K562 (cell line): ENCODE measurements at regions not wholly inside any gene's neighbourhood (a gene's known extent, or its start where the extent isn't known, plus 50 kb on each side); places are given as distances from the start of the nearest gene placed in this dataset.

Experiments
- ATAC-seq: fragments of 200-7000 bp; cut with Tn5 transposase; 3 replicates; pipeline ENCODE4 v1.9.1; 2020; ENCODE audit warnings: moderate library complexity
- BruUV-seq: library from RNA; stranded (reverse); fragments of 400-500 nt; replicated peaks from 2 replicates; lab custom pipeline; 2021; lab: Mats Ljungman, UMichigan
- CTCF ChIA-PET: fragments of 300-600 bp; formaldehyde crosslinking; extraction: SDS; loops from one replicate; lab custom pipeline; 2021; ENCODE audit warnings: low intra/inter-chr PET ratio; lab: Yijun Ruan, JAX
- POLR2A ChIA-PET: fragments of 300-600, 350-650 bp; sonication (Branson Sonifier 250); formaldehyde crosslinking; extraction: SDS; loops from one replicate; lab custom pipeline; 2021; ENCODE audit warnings: antibody characterized with exemption, inconsistent platforms; lab: Yijun Ruan, JAX
- DNase-seq, 4 experiments: peaks; one replicate each; pipeline versions ENCODE4 v3.0.0 to v3.0.0-alpha.2; 2011 to 2018; ENCODE audit warnings: low spot score in 3 of 4, mixed read lengths in 3 of 4; ENCODE audit errors: extremely low read depth in 1 of 4
- FAIRE-seq: peaks from 2 replicates; lab custom pipeline; 2011; peaks lifted over from hg19 to GRCh38; lab: Jason Lieb, UNC
- H2AFZ ChIP-seq: 2 replicates; pipeline ENCODE4 v1.6.0; 2011; ENCODE audit warnings: low read depth, low read length, control low read depth, inconsistent platforms
- H3K27ac ChIP-seq: fragments of 200-600 bp; 3 replicates; pipeline ENCODE4 v1.8.0; 2011; ENCODE audit warnings: low read depth, mild to moderate bottlenecking, control low read depth, inconsistent platforms, low read length, moderate library complexity, mixed read lengths; ENCODE audit errors: extremely low read depth
- H3K27me3 ChIP-seq, 2 experiments: fragments of 300-600 bp in 1 of 2; 2 replicates in 1 of 2; 3 replicates in 1 of 2; pipeline versions ENCODE4 v1.6.0 to v1.8.0; 2011; ENCODE audit warnings: inconsistent platforms in 2 of 2, low read length in 2 of 2, mild to moderate bottlenecking in 1 of 2, mixed read lengths in 1 of 2, moderate library complexity in 1 of 2; ENCODE audit not compliant: control insufficient read depth in 2 of 2, insufficient read depth in 2 of 2
- H3K36me3 ChIP-seq: fragments of 300-600 bp; 3 replicates; pipeline ENCODE4 v1.8.0; 2011; ENCODE audit warnings: mild to moderate bottlenecking, low read length, inconsistent platforms; ENCODE audit not compliant: control insufficient read depth, insufficient read depth
- H3K4me1 ChIP-seq, 2 experiments: fragments of 200-600 bp in 1 of 2; replicated peaks in 1 of 2; 2 replicates in 1 of 2; 3 replicates in 1 of 2; pipeline versions ENCODE4 v1.5.1 to v1.8.0; 2011; ENCODE audit warnings: inconsistent platforms in 2 of 2, low read length in 2 of 2, mild to moderate bottlenecking in 1 of 2, mixed read lengths in 1 of 2, moderate library complexity in 1 of 2; ENCODE audit not compliant: control insufficient read depth in 2 of 2, insufficient read depth in 2 of 2
- H3K4me2 ChIP-seq: 2 replicates; pipeline ENCODE4 v1.6.1; 2011; ENCODE audit warnings: low read length, control low read depth, inconsistent platforms, mixed read lengths; ENCODE audit not compliant: insufficient read depth
- H3K4me3 ChIP-seq: fragments of 200-600 bp; sonication (generic), shearing (Covaris generic); 2 replicates; pipeline ENCODE4 v1.5.1; 2016; ENCODE audit warnings: control low read depth, inconsistent platforms
- H3K79me2 ChIP-seq: fragments of 200-600 bp; 3 replicates; pipeline ENCODE4 v1.8.0; 2011; ENCODE audit warnings: low read length, inconsistent platforms; ENCODE audit not compliant: control insufficient read depth, insufficient read depth
- H3K9ac ChIP-seq, 2 experiments: 2 replicates each; pipeline versions ENCODE4 v1.6.0 to v1.6.1; 2011; ENCODE audit warnings: low read depth in 2 of 2, low read length in 2 of 2, control low read depth in 1 of 2, inconsistent platforms in 1 of 2, mild to moderate bottlenecking in 1 of 2, mixed read lengths in 1 of 2; ENCODE audit not compliant: insufficient read depth in 1 of 2
- H3K9me1 ChIP-seq: one replicate; pipeline ENCODE4 v1.6.0; 2011; ENCODE audit warnings: inconsistent platforms, mild to moderate bottlenecking, low read length, moderate library complexity; ENCODE audit not compliant: control insufficient read depth, insufficient read depth
- H3K9me3 ChIP-seq: replicated peaks from 2 replicates; pipeline ENCODE4 v1.5.1; 2011; ENCODE audit warnings: low read depth, low read length, inconsistent platforms; ENCODE audit not compliant: control insufficient read depth, insufficient read depth
- H4K20me1 ChIP-seq: replicated peaks from 2 replicates; pipeline ENCODE4 v1.6.1; 2011; ENCODE audit warnings: low read length, inconsistent platforms, mixed read lengths; ENCODE audit not compliant: control insufficient read depth, insufficient read depth
- EGR1 ChIP-seq: fragments of 450-650 bp; conservative IDR thresholded peaks from 2 replicates; pipeline ENCODE4 v1.6.1; 2017; ENCODE audit warnings: mild to moderate bottlenecking
- ESRRB ChIP-seq: fragments of 250-450 bp; sonication (Bioruptor Pico); IDR thresholded peaks from 2 replicates; pipeline ENCODE4 v1.5.0; 2020; ENCODE audit warnings: mild to moderate bottlenecking, moderate library complexity, borderline replicate concordance
- ETS2 ChIP-seq: IDR thresholded peaks from 2 replicates; pipeline ENCODE4 v1.6.1; 2016; ENCODE audit warnings: borderline replicate concordance, missing genetic modification characterization, mild to moderate bottlenecking, moderate library complexity, missing compliant biosample characterization; ENCODE audit not compliant: poor library complexity, severe bottlenecking
- HIVEP1 ChIP-seq: fragments of 250-450 bp; sonication (Bioruptor Pico); IDR thresholded peaks from 2 replicates; pipeline ENCODE4 v1.4.0; 2020; ENCODE audit warnings: mild to moderate bottlenecking
- LCOR ChIP-seq: sonication (generic); formaldehyde crosslinking; IDR thresholded peaks from 2 replicates; pipeline ENCODE4 v1.8.0; 2022; ENCODE audit warnings: mild to moderate bottlenecking, missing genetic modification reagents
- MECOM ChIP-seq: fragments of 250-450 bp; sonication (Bioruptor Pico); IDR thresholded peaks from 2 replicates; pipeline ENCODE4 v1.8.0; 2022; ENCODE audit warnings: inconsistent platforms
- PHF21A ChIP-seq: fragments of 450-650 bp; IDR thresholded peaks from 2 replicates; pipeline ENCODE4 v1.6.1; 2017; ENCODE audit warnings: low read depth, borderline replicate concordance
- PHTF2 ChIP-seq: fragments of 250-450 bp; sonication (Bioruptor Pico); IDR thresholded peaks from 2 replicates; pipeline ENCODE4 v1.5.0; 2021; ENCODE audit warnings: mild to moderate bottlenecking
- POLR2B ChIP-seq: fragments of 450-650 bp; IDR thresholded peaks from 2 replicates; pipeline ENCODE4 v1.6.1; 2018; ENCODE audit warnings: low read depth; ENCODE audit not compliant: partially characterized antibody
- SAFB2 ChIP-seq: fragments of 200-400 bp; formaldehyde crosslinking; IDR thresholded peaks from 2 replicates; pipeline ENCODE4 v1.6.1; 2018; ENCODE audit warnings: borderline replicate concordance, low read length, low read depth, moderate library complexity; ENCODE audit not compliant: severe bottlenecking
- SLC30A9 ChIP-seq: fragments of 250-450 bp; sonication (Bioruptor Pico); IDR thresholded peaks from 2 replicates; pipeline ENCODE4 v1.8.0; 2022; ENCODE audit warnings: mild to moderate bottlenecking, moderate library complexity
- TAF15 ChIP-seq: fragments of 200-400 bp; formaldehyde crosslinking; IDR thresholded peaks from 2 replicates; pipeline ENCODE4 v1.6.1; 2017; ENCODE audit warnings: mild to moderate bottlenecking, low read depth, low read length, moderate library complexity
- ZNF780A ChIP-seq: fragments of 250-450 bp; sonication (Bioruptor Pico); IDR thresholded peaks from 2 replicates; pipeline ENCODE4 v1.5.0; 2021; ENCODE audit warnings: mild to moderate bottlenecking
- WGBS: fragments of 100-300 bp; shearing (Covaris generic); methylation state at CpG from one replicate; pipeline ENCODE4 v1.1.6; 2016; ENCODE audit warnings: low coverage, mixed read lengths; ENCODE audit not compliant: insufficient coverage; ENCODE audit errors: missing lambda C conversion rate; 5-methylcytosine and 5-hydroxymethylcytosine counted together
- in situ Hi-C: fragments of 300-500 bp; cut with MboI; formaldehyde crosslinking; loops from 4 replicates; pipeline ENCODE4 v1.15.0; 2018; ENCODE audit warnings: inconsistent platforms, mixed read lengths
- intact Hi-C: fragments of 100-400 bp; cut with micrococcal nuclease; formaldehyde crosslinking; loops from 2 replicates; pipeline ENCODE4 v1.14.2; 2022
- TF ChIP-seq, protein P1 (sequence below): fragments of 250-450 bp; sonication (Bioruptor Pico); IDR thresholded peaks from 2 replicates; pipeline ENCODE4 v1.5.1; 2021; ENCODE audit warnings: mild to moderate bottlenecking
- TF ChIP-seq, protein P2 (sequence below): sonication (generic); formaldehyde crosslinking; IDR thresholded peaks from 2 replicates; pipeline ENCODE4 v1.8.0; 2022; ENCODE audit warnings: mild to moderate bottlenecking, missing genetic modification reagents
- TF ChIP-seq, protein P3 (sequence below): fragments of 450-650 bp; formaldehyde crosslinking; IDR thresholded peaks from 2 replicates; pipeline ENCODE4 v1.4.0; 2020; ENCODE audit warnings: mild to moderate bottlenecking, moderate library complexity
- TF ChIP-seq, protein P4 (sequence below): fragments of 250-450 bp; sonication (Bioruptor Pico); IDR thresholded peaks from 2 replicates; pipeline ENCODE4 v1.8.0; 2021; ENCODE audit warnings: borderline replicate concordance, mild to moderate bottlenecking, moderate library complexity; ENCODE audit not compliant: poor library complexity, severe bottlenecking

DNA sequence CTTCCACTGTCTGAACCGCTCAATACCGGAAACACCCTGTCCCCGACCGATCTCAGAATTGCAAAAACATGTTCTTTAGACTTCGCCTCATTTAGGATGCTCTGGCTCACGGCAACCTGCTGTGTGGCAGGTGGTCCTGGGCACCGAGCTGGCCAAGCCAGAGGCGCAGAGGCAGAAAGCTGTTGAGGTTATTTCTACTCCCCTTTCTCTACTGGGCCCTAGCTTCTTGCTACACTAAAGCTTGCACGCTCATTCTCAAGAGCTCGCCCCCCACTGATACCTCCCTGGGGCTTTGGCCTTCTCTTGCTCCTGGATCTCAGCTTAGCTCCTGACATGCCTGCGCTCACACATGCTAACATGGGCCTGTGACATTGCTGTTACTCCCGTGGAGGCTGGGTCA is 417.4 kb downstream of the LPIN1 start:
- no peaks in the 10 kb centered on the region for H3K79me2 ChIP-seq
- no peak overlapping the region for H3K4me3 ChIP-seq
- H3K27ac ChIP-seq, result no peak overlapping the region
- intact Hi-C loops (loop anchor here (10.0 kb wide), 2 partner anchors 109 to 441 kb away; no protein-coding TSS in a partner anchor), in situ Hi-C loops (loop anchor here (25.0 kb wide), 1 partner anchor 548 kb away; the partner anchor contains the start of gene TRIB2)
- TF ChIP-seq EGR1 (no peak), SLC30A9 (CRISPR knock-in tag) (no peak), SAFB2 (no peak), HIVEP1 (no peak), ESRRB (CRISPR knock-in tag) (no peak), POLR2B (no peak), TAF15 (no peak), MECOM (no peak), ETS2 (no peak), LCOR (CRISPR knock-in tag) (no peak), PHTF2 (CRISPR knock-in tag) (no peak), ZNF780A (no peak), PHF21A (no peak)
- TF ChIP-seq, protein P1, sequence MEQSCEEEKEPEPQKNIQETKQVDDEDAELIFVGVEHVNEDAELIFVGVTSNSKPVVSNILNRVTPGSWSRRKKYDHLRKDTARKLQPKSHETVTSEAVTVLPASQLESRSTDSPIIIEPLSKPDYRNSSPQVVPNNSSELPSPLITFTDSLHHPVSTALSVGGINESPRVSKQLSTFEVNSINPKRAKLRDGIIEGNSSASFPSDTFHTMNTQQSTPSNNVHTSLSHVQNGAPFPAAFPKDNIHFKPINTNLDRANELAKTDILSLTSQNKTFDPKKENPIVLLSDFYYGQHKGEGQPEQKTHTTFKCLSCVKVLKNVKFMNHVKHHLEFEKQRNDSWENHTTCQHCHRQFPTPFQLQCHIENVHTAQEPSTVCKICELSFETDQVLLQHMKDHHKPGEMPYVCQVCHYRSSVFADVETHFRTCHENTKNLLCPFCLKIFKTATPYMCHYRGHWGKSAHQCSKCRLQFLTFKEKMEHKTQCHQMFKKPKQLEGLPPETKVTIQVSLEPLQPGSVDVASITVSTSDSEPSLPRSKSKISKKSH, result no peak
- TF ChIP-seq, protein P2, sequence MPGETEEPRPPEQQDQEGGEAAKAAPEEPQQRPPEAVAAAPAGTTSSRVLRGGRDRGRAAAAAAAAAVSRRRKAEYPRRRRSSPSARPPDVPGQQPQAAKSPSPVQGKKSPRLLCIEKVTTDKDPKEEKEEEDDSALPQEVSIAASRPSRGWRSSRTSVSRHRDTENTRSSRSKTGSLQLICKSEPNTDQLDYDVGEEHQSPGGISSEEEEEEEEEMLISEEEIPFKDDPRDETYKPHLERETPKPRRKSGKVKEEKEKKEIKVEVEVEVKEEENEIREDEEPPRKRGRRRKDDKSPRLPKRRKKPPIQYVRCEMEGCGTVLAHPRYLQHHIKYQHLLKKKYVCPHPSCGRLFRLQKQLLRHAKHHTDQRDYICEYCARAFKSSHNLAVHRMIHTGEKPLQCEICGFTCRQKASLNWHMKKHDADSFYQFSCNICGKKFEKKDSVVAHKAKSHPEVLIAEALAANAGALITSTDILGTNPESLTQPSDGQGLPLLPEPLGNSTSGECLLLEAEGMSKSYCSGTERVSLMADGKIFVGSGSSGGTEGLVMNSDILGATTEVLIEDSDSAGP, result no peak
- TF ChIP-seq, protein P3, sequence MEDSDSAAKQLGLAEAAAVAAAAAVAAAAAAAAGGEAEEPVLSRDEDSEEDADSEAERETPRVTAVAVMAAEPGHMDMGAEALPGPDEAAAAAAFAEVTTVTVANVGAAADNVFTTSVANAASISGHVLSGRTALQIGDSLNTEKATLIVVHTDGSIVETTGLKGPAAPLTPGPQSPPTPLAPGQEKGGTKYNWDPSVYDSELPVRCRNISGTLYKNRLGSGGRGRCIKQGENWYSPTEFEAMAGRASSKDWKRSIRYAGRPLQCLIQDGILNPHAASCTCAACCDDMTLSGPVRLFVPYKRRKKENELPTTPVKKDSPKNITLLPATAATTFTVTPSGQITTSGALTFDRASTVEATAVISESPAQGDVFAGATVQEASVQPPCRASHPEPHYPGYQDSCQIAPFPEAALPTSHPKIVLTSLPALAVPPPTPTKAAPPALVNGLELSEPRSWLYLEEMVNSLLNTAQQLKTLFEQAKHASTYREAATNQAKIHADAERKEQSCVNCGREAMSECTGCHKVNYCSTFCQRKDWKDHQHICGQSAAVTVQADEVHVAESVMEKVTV (CRISPR knock-in tag), result no peak
- TF ChIP-seq, protein P4, sequence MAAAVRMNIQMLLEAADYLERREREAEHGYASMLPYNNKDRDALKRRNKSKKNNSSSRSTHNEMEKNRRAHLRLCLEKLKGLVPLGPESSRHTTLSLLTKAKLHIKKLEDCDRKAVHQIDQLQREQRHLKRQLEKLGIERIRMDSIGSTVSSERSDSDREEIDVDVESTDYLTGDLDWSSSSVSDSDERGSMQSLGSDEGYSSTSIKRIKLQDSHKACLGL (CRISPR knock-in tag), result no peak
- no peak overlapping the region for H2AFZ ChIP-seq
- BruUV-seq, result no TSS peak
- no peaks in the 10 kb centered on the region for H4K20me1 ChIP-seq
- DNase-seq (no peak), FAIRE-seq (no peak), ATAC-seq (no peak)
- no peak overlapping the region for H3K4me2 ChIP-seq
- ChIA-PET CTCF (no interaction called here), POLR2A (interaction anchor here (0.8 kb wide), 1 partner anchor 36 kb away, joined by 3 read pairs; no protein-coding TSS in a partner anchor)
- no peaks in the 10 kb centered on the region for H3K9me3 ChIP-seq
- H3K36me3 ChIP-seq, result no peaks in the 10 kb centered on the region
- peaks cover 7 to 11% of the 10 kb centered on the region in 2 experiments; a peak in 4 of 5 replicates for H3K4me1 ChIP-seq
- WGBS, result 66% methylated on average over 12 of the region's 12 CpGs
- H3K9me1 ChIP-seq, result no peaks in the 10 kb centered on the region
- H3K9ac ChIP-seq, result no peak overlapping the region
- H3K27me3 ChIP-seq, result no peaks in the 10 kb centered on the region
